GM12891 (cell line): ENCODE measurements at regions not wholly inside any gene's neighbourhood (a gene's known extent, or its start where the extent isn't known, plus 50 kb on each side); places are given as distances from the start of the nearest gene placed in this dataset.

ENCODE experiments used
- DNase-seq: peaks from one replicate; pipeline ENCODE4 v3.0.0; 2011; ENCODE audit warnings: low spot score; ENCODE audit not compliant: insufficient read length
- FAIRE-seq: peaks from 2 replicates; lab custom pipeline; 2011; peaks lifted over from hg19 to GRCh38; lab: Jason Lieb, UNC
- PAX5 ChIP-seq: IDR thresholded peaks from 2 replicates; pipeline ENCODE4 v1.6.1; 2011; ENCODE audit warnings: low read length, moderate library complexity, mild to moderate bottlenecking; ENCODE audit not compliant: insufficient read depth, severe bottlenecking
- POLR2A ChIP-seq: IDR thresholded peaks from 2 replicates; pipeline ENCODE4 v1.6.1; 2011; ENCODE audit warnings: low read depth, low read length, control low read depth
- POLR2AphosphoS5 ChIP-seq: IDR thresholded peaks from 2 replicates; pipeline ENCODE4 v1.6.1; 2011; ENCODE audit warnings: low read depth, low read length, control low read depth
- POU2F2 ChIP-seq: IDR thresholded peaks from 2 replicates; pipeline ENCODE4 v1.6.1; 2011; ENCODE audit warnings: low read depth, mild to moderate bottlenecking, control low read depth, low read length, moderate library complexity
- SPI1 ChIP-seq: IDR thresholded peaks from 2 replicates; pipeline ENCODE4 v1.6.1; 2011; ENCODE audit warnings: low read depth, low read length, control low read depth
- TAF1 ChIP-seq: IDR thresholded peaks from 2 replicates; pipeline ENCODE4 v1.6.1; 2011; ENCODE audit warnings: low read depth, low read length, control low read depth

GRCh38 chr6:91852252-91852651, 1265.4 kb upstream of the MAP3K7 start:
- no peak for TF ChIP-seq TAF1
- TF ChIP-seq POLR2AphosphoS5, result no peak
- no peak for TF ChIP-seq PAX5
- no peak for DNase-seq
- no peak for FAIRE-seq

DNA sequence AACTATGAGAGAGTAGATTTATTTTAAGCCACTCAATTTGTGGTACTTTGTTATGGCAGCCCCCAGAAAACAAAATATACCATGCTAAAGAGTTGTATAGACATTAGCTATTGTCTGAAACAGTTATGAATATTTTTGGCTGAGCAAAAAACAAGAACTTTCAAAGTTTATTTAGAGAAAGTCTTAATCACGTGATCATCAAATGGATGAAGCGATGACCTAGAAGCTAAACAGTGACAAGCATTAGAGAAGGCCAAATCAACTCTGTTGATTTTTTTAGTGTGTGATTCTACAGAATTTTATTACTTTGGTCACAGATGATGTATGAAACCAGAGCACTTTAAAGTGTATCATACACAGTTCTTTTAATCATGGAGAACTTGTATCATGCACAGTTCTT, 1247.9 kb upstream of the MAP3K7 start:
- no peak for FAIRE-seq
- TF ChIP-seq POLR2A (no peak), POU2F2 (no peak), SPI1 (no peak), POLR2AphosphoS5 (no peak), PAX5 (no peak), TAF1 (no peak)
- DNase-seq, result no peak

DNA sequence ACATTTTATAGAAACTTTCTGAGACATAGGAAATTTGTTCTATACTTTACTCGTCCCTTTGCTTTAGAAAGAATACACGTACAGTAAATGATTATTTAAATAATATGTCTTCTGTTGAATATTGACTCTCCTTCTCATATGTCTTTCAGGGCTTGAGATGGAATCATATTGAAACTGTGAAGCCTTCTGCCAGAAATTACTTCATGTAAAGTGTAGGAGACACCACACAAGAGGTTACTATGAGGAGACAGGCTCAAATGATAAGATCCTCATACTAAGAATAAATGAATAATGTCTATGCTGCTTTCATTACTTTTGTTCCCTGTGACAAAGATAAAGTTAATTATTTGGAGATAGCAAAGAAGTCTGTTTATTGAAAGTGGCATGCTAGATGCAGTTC, 1240.3 kb upstream of the MAP3K7 start:
- DNase-seq, result no peak
- FAIRE-seq, result no peak
- no peak for TF ChIP-seq PAX5
- no peak for TF ChIP-seq TAF1
- no peak for TF ChIP-seq SPI1
- no peak for TF ChIP-seq POLR2AphosphoS5
- no peak for TF ChIP-seq POU2F2
- TF ChIP-seq POLR2A, result no peak

DNA sequence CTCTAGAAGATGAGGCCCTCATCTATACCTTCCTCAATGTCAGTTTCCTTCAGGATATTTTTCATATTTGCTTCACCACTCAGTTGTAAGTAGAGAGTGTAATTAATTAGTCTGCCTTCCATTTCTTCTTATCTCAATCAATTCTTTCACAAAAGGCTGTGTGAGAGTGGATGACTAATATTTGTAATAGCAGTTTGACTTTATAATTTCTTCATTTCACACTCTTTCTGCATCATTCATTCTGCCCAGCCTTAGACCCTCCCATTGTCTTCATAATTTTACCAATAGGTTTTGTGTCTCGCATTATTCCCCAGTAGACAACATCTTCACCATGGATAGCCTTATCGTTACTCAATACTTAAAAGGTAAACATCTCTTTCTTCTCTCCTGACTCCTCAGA, 1239.3 kb upstream of the MAP3K7 start:
- TF ChIP-seq POLR2A, result no peak
- no peak for DNase-seq
- FAIRE-seq, result no peak

- DNase-seq, result no peak
- no peak for TF ChIP-seq TAF1
- no peak for TF ChIP-seq PAX5
- TF ChIP-seq POU2F2, result no peak
- TF ChIP-seq SPI1, result no peak
- no peak for TF ChIP-seq POLR2AphosphoS5
- no peak for TF ChIP-seq POLR2A
- no peak for FAIRE-seq
Measured at GRCh38 chr6:91824331-91824730, 1237.5 kb upstream of the MAP3K7 start.

DNA sequence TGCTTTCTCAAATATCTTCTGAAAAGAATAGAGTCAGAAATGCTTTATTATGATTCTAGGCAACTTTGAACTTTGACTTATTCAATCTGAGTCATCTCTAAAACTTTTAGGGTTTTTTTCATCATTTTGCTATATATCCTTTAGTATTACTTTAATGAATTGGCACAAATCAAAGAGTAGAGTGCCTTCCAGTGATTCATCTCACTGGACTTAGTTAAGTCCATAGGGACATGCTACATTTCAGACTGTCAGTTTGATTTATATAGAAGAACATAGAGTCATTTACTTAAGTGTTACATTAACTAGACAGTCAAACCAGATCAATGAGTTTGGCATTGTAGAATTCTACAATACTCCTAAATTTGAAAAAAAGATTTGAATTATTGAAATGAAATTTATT, 1235.7 kb upstream of the MAP3K7 start:
- FAIRE-seq (no peak), DNase-seq (no peak)
- TF ChIP-seq POLR2AphosphoS5, result no peak
- no peak for TF ChIP-seq PAX5
- no peak for TF ChIP-seq SPI1
- no peak for TF ChIP-seq POLR2A
- TF ChIP-seq TAF1, result no peak
- no peak for TF ChIP-seq POU2F2

- no peak for FAIRE-seq
- no peak for DNase-seq
- TF ChIP-seq TAF1 (no peak), SPI1 (no peak), POLR2A (no peak), POU2F2 (no peak), POLR2AphosphoS5 (no peak), PAX5 (no peak)
Measured at GRCh38 chr6:91816335-91816734, 1229.5 kb upstream of the MAP3K7 start.

- TF ChIP-seq POU2F2, result no peak
- no peak for TF ChIP-seq POLR2AphosphoS5
- TF ChIP-seq TAF1, result no peak
- no peak for TF ChIP-seq PAX5
- no peak for TF ChIP-seq POLR2A
- no peak for TF ChIP-seq SPI1
- FAIRE-seq (no peak), DNase-seq (no peak)
Measured at GRCh38 chr6:91813641-91814040, 1226.8 kb upstream of the MAP3K7 start.

- TF ChIP-seq POLR2A (no peak), SPI1 (peak; percentile 35; the same call in 1 of the 2 replicates)
- no peak for FAIRE-seq
- DNase-seq, result no peak
Measured at GRCh38 chr6:91812596-91813274, 1225.9 kb upstream of the MAP3K7 start.

- no peak for TF ChIP-seq TAF1
- no peak for TF ChIP-seq POLR2AphosphoS5
- no peak for TF ChIP-seq POU2F2
- TF ChIP-seq SPI1, result no peak
- no peak for TF ChIP-seq POLR2A
- no peak for TF ChIP-seq PAX5
- FAIRE-seq, result no peak
Measured at GRCh38 chr6:91804981-91805380, 1218.1 kb upstream of the MAP3K7 start.

DNA sequence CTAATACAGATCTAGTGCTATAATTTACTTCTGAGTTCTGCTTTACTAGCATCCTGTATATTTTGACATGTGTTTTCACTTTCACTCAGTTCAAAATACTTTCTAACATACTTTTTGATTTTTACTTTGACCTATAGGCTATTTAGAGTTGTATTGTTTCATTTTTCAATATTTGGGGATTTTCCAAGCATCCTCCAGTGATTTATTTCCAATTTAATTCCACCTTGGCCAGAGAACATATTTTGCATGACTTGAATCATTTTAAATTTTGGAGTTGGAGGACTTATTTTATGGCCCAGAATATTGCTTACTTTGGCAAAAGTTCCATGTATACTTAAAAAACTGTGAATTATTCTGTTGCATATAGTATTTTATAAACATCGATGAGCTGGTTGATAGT, 1215.6 kb upstream of the MAP3K7 start:
- no peak for FAIRE-seq
- no peak for TF ChIP-seq POLR2A

More at GRCh38 chr6:91804981-91805380, 1218.1 kb upstream of the MAP3K7 start:
- DNase-seq, result no peak

More for the DNA sequence above, 1215.6 kb upstream of the MAP3K7 start:
- no peak for DNase-seq
